ENCODE measurements at regions not wholly inside any gene's neighbourhood (a gene's known extent, or its start where the extent isn't known, plus 50 kb on each side); places are given as distances from the start of the nearest gene placed in this dataset.

DNA sequence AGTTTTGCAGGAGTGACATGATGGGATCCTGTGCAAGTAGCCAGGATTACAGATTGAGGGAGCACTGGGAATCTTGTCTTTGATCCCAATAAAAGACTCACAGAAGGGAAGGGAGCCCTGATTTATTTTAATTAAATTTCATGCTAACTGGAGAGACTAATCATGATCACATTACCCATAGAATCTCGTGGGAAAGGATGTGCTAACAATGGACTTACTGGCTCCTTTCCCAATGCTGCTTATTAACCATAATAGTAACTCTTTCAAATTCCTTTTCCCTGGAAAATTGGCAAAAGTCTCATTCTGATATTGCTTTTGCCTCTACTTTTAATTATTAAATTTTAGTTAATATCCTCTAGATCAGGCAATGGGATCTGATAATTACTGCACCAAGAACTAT is 174.8 kb upstream of the AVPR1A start:
- no peak for TF ChIP-seq POLR2A (IDR thresholded peaks at IDR 0.05)
- TF ChIP-seq, protein P1, sequence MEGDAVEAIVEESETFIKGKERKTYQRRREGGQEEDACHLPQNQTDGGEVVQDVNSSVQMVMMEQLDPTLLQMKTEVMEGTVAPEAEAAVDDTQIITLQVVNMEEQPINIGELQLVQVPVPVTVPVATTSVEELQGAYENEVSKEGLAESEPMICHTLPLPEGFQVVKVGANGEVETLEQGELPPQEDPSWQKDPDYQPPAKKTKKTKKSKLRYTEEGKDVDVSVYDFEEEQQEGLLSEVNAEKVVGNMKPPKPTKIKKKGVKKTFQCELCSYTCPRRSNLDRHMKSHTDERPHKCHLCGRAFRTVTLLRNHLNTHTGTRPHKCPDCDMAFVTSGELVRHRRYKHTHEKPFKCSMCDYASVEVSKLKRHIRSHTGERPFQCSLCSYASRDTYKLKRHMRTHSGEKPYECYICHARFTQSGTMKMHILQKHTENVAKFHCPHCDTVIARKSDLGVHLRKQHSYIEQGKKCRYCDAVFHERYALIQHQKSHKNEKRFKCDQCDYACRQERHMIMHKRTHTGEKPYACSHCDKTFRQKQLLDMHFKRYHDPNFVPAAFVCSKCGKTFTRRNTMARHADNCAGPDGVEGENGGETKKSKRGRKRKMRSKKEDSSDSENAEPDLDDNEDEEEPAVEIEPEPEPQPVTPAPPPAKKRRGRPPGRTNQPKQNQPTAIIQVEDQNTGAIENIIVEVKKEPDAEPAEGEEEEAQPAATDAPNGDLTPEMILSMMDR (IDR thresholded peaks at IDR 0.05) = no peak
- no peak for TF ChIP-seq EP300 (IDR thresholded peaks at IDR 0.05)
